ENCODE measurements at regions not wholly inside any gene's neighbourhood (a gene's known extent, or its start where the extent isn't known, plus 50 kb on each side); places are given as distances from the start of the nearest gene placed in this dataset.

GRCh38 chrX:46034868-46035267, 510.4 kb downstream of the ZNF674 start:
- H3K4me3 Mint-ChIP-seq = no peak overlapping the region
- H3K36me3 Mint-ChIP-seq = no peaks in the 10 kb centered on the region
- Histone ChIP-seq H3K79me2 (ENCODE audit: insufficient read depth, low read length) (no peaks in the 10 kb centered on the region), H3K27me3 (ENCODE audit: control insufficient read depth in 2 of 2, insufficient read depth in 2 of 2, low read length in 2 of 2) (peaks cover 0 to 3% of the 10 kb centered on the region in 2 donors), H2AFZ (ENCODE audit: insufficient read depth, low read depth, low read length, poor library complexity, severe bottlenecking) (no peak overlapping the region), H4K20me1 (ENCODE audit: insufficient read depth, low read length) (no peaks in the 10 kb centered on the region), H3K36me3 (replicated peaks in 1 of 2; ENCODE audit: control insufficient read depth in 1 of 2, insufficient read depth in 2 of 2, low read length in 2 of 2) (no peaks in the 10 kb centered on the region), H3K4me3 (replicated peaks in 1 of 3; ENCODE audit: low read depth in 2 of 3, low read length in 3 of 3) (no peak overlapping the region), H3K9me3 (replicated peaks in 1 of 2; ENCODE audit: control insufficient read depth in 1 of 2, insufficient read depth in 1 of 2, low read length in 2 of 2) (no peaks in the 10 kb centered on the region), H3K9ac (ENCODE audit: insufficient read depth, low read length, poor library complexity, severe bottlenecking) (no peak overlapping the region), H3K27ac (ENCODE audit: low read depth in 1 of 2, low read length in 2 of 2) (no peak overlapping the region), H3K4me1 (ENCODE audit: control insufficient read depth in 1 of 2, insufficient read depth in 2 of 2, low read length in 2 of 2) (no peaks in the 10 kb centered on the region), H3K4me2 (replicated peaks; ENCODE audit: extremely low read depth, low read length, poor library complexity, severe bottlenecking) (no peak overlapping the region)
- peaks cover 4% of the 10 kb centered on the region for H3K4me1 Mint-ChIP-seq
- peaks cover 0 to 9% (median 3%) of the 10 kb centered on the region in 7 donors for H3K9me3 Mint-ChIP-seq
- peaks cover 0 to 5% (median 0%) of the 10 kb centered on the region in 3 donors for H3K27me3 Mint-ChIP-seq (ENCODE audit: low read depth in 3 of 3)
- no peak overlapping the region for H3K27ac Mint-ChIP-seq
- DNase-seq = no peak
- intact Hi-C loops (cut with micrococcal nuclease) = no loop called here
- no peak for TF ChIP-seq CTCF (IDR thresholded peaks at IDR 0.05)

GRCh38 chrX:46029777-46030176, 515.4 kb downstream of the ZNF674 start:
- Histone ChIP-seq H3K4me1 (ENCODE audit: control insufficient read depth in 1 of 2, insufficient read depth in 2 of 2, low read length in 2 of 2) (no peaks in the 10 kb centered on the region), H3K36me3 (replicated peaks in 1 of 2; ENCODE audit: control insufficient read depth in 1 of 2, insufficient read depth in 2 of 2, low read length in 2 of 2) (no peaks in the 10 kb centered on the region), H3K4me2 (replicated peaks; ENCODE audit: extremely low read depth, low read length, poor library complexity, severe bottlenecking) (no peak overlapping the region), H3K79me2 (ENCODE audit: insufficient read depth, low read length) (no peaks in the 10 kb centered on the region), H3K27ac (ENCODE audit: low read depth in 1 of 2, low read length in 2 of 2) (no peak overlapping the region), H4K20me1 (ENCODE audit: insufficient read depth, low read length) (no peaks in the 10 kb centered on the region), H3K27me3 (ENCODE audit: control insufficient read depth in 2 of 2, insufficient read depth in 2 of 2, low read length in 2 of 2) (peaks cover 0 to 2% of the 10 kb centered on the region in 2 donors), H3K9me3 (replicated peaks in 1 of 2; ENCODE audit: control insufficient read depth in 1 of 2, insufficient read depth in 1 of 2, low read length in 2 of 2) (no peaks in the 10 kb centered on the region), H3K9ac (ENCODE audit: insufficient read depth, low read length, poor library complexity, severe bottlenecking) (no peak overlapping the region), H2AFZ (ENCODE audit: insufficient read depth, low read depth, low read length, poor library complexity, severe bottlenecking) (no peak overlapping the region), H3K4me3 (replicated peaks in 1 of 3; ENCODE audit: low read depth in 2 of 3, low read length in 3 of 3) (no peak overlapping the region)
- Mint-ChIP-seq H3K4me3 (no peak overlapping the region), H3K4me1 (no peaks in the 10 kb centered on the region), H3K27me3 (ENCODE audit: low read depth in 3 of 3) (peaks cover 0 to 7% (median 0%) of the 10 kb centered on the region in 3 donors), H3K27ac (no peak overlapping the region), H3K9me3 (peaks cover 0 to 2% (median 0%) of the 10 kb centered on the region in 7 donors), H3K36me3 (no peaks in the 10 kb centered on the region)
- DNase-seq = no peak
- intact Hi-C loops (cut with micrococcal nuclease) = no loop called here
- no peak for TF ChIP-seq CTCF (IDR thresholded peaks at IDR 0.05)
- WGBS (ENCODE audit: insufficient coverage) = no CpG with 5 or more reads among the region's 1 CpG
